ENCODE measurements at regions not wholly inside any gene's neighbourhood (a gene's known extent, or its start where the extent isn't known, plus 50 kb on each side); places are given as distances from the start of the nearest gene placed in this dataset.

GRCh38 chr3:148612278-148612677 lies 85.4 kb upstream of the AGTR1 start (continued):
- TF ChIP-seq REST (IDR thresholded peaks at IDR 0.05; ENCODE audit: unreplicated experiment) (no peak), CREB1 (CRISPR knock-in tag; IDR thresholded peaks at IDR 0.05; ENCODE audit: low read depth) (no peak), EZH2 (IDR thresholded peaks at IDR 0.05; ENCODE audit: low read depth, unreplicated experiment) (no peak), POLR2AphosphoS5 (IDR thresholded peaks at IDR 0.05; ENCODE audit: low read depth) (no peak), ZNF114 (CRISPR knock-in tag; IDR thresholded peaks at IDR 0.05) (no peak)

DNA sequence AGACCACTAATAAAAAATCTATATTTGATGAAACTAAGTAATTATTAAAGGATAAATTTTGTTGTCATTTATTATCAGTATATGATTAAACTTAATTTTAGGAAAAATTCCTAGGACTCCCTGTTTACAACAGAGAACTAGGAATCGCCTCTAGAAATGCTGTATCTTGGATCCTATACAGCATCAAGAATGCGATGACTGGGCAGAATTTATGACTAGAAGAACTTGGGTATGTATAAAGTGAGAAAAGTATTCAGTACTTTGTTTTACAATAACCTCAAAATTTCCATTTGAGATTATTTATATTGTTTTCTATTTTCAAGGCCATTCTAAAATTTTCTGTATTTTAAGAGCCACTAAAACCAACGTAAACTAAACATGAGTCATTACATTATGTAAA lies 82.3 kb upstream of the AGTR1 start:
- H3K27me3 Mint-ChIP-seq (ENCODE audit: insufficient read depth, low read depth, poor library complexity), result no peaks in the 10 kb centered on the region
- DNase-seq (ENCODE audit: low spot score), result no peak
- H3K27ac ChIP-seq (ENCODE audit: low read depth), result no peak overlapping the region

More for the DNA sequence above, 82.3 kb upstream of the AGTR1 start:
- no peak overlapping the region for H3K27ac Mint-ChIP-seq
- H3K79me2 ChIP-seq (replicated peaks; ENCODE audit: insufficient read depth), result no peaks in the 10 kb centered on the region
- no peaks in the 10 kb centered on the region for H4K20me1 ChIP-seq (replicated peaks; ENCODE audit: insufficient read depth)
- H3K9me3 Mint-ChIP-seq, result no peaks in the 10 kb centered on the region
- H3K4me2 ChIP-seq, result no peak overlapping the region
- ATAC-seq, result no peak
- no peaks in the 10 kb centered on the region for H3K27me3 ChIP-seq (ENCODE audit: insufficient read depth)
- H2AFZ ChIP-seq, result no peak overlapping the region
- H3K36me3 Mint-ChIP-seq (ENCODE audit: low read depth), result no peaks in the 10 kb centered on the region
- no peaks in the 10 kb centered on the region for H3K36me3 ChIP-seq (ENCODE audit: insufficient read depth)
- no peaks in the 10 kb centered on the region for H3F3A ChIP-seq (replicated peaks; ENCODE audit: low read depth)
- peaks cover 4% of the 10 kb centered on the region; the same call in 1 of the 2 replicates for H3K9me2 ChIP-seq (ENCODE audit: insufficient read depth)
- TF ChIP-seq, protein P1, sequence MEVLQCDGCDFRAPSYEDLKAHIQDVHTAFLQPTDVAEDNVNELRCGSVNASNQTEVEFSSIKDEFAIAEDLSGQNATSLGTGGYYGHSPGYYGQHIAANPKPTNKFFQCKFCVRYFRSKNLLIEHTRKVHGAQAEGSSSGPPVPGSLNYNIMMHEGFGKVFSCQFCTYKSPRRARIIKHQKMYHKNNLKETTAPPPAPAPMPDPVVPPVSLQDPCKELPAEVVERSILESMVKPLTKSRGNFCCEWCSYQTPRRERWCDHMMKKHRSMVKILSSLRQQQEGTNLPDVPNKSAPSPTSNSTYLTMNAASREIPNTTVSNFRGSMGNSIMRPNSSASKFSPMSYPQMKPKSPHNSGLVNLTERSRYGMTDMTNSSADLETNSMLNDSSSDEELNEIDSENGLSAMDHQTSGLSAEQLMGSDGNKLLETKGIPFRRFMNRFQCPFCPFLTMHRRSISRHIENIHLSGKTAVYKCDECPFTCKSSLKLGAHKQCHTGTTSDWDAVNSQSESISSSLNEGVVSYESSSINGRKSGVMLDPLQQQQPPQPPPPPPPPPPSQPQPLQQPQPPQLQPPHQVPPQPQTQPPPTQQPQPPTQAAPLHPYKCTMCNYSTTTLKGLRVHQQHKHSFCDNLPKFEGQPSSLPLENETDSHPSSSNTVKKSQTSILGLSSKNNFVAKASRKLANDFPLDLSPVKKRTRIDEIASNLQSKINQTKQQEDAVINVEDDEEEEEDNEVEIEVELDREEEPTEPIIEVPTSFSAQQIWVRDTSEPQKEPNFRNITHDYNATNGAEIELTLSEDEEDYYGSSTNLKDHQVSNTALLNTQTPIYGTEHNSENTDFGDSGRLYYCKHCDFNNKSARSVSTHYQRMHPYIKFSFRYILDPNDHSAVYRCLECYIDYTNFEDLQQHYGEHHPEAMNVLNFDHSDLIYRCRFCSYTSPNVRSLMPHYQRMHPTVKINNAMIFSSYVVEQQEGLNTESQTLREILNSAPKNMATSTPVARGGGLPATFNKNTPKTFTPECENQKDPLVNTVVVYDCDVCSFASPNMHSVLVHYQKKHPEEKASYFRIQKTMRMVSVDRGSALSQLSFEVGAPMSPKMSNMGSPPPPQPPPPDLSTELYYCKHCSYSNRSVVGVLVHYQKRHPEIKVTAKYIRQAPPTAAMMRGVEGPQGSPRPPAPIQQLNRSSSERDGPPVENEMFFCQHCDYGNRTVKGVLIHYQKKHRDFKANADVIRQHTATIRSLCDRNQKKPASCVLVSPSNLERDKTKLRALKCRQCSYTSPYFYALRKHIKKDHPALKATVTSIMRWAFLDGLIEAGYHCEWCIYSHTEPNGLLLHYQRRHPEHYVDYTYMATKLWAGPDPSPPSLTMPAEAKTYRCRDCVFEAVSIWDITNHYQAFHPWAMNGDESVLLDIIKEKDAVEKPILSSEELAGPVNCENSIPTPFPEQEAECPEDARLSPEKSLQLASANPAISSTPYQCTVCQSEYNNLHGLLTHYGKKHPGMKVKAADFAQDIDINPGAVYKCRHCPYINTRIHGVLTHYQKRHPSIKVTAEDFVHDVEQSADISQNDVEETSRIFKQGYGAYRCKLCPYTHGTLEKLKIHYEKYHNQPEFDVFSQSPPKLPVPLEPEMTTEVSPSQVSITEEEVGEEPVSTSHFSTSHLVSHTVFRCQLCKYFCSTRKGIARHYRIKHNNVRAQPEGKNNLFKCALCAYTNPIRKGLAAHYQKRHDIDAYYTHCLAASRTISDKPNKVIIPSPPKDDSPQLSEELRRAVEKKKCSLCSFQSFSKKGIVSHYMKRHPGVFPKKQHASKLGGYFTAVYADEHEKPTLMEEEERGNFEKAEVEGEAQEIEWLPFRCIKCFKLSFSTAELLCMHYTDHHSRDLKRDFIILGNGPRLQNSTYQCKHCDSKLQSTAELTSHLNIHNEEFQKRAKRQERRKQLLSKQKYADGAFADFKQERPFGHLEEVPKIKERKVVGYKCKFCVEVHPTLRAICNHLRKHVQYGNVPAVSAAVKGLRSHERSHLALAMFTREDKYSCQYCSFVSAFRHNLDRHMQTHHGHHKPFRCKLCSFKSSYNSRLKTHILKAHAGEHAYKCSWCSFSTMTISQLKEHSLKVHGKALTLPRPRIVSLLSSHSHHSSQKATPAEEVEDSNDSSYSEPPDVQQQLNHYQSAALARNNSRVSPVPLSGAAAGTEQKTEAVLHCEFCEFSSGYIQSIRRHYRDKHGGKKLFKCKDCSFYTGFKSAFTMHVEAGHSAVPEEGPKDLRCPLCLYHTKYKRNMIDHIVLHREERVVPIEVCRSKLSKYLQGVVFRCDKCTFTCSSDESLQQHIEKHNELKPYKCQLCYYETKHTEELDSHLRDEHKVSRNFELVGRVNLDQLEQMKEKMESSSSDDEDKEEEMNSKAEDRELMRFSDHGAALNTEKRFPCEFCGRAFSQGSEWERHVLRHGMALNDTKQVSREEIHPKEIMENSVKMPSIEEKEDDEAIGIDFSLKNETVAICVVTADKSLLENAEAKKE (CRISPR knock-in tag; IDR thresholded peaks at IDR 0.05), result no peak
- TF ChIP-seq EZH2 (IDR thresholded peaks at IDR 0.05; ENCODE audit: low read depth, unreplicated experiment) (no peak), ZNF331 (CRISPR knock-in tag; IDR thresholded peaks at IDR 0.05; ENCODE audit: low read depth) (no peak), STAT1 (IDR thresholded peaks at IDR 0.05; ENCODE audit: unreplicated experiment) (no peak), EZH2phosphoT487 (IDR thresholded peaks at IDR 0.05; ENCODE audit: unreplicated experiment) (no peak), ETS1 (IDR thresholded peaks at IDR 0.05) (no peak), ZNF114 (CRISPR knock-in tag; IDR thresholded peaks at IDR 0.05) (no peak), REST (IDR thresholded peaks at IDR 0.05; ENCODE audit: unreplicated experiment) (no peak), JUNB (IDR thresholded peaks at IDR 0.05; ENCODE audit: unreplicated experiment) (no peak)
- H3K4me1 ChIP-seq (ENCODE audit: insufficient read depth), result no peaks in the 10 kb centered on the region
- no peak overlapping the region for H3K4me3 ChIP-seq
- H3K4me1 Mint-ChIP-seq, result peaks cover 5% of the 10 kb centered on the region; the same call in 2 of the 3 replicates
- no peak overlapping the region for H3K4me3 Mint-ChIP-seq

Measured in GM23338 (cell line).